NCI-H82 treated with DMSO at 0.1 percent for 48 hours (cell line): ENCODE measurements at regions not wholly inside any gene's neighbourhood (a gene's known extent, or its start where the extent isn't known, plus 50 kb on each side); places are given as distances from the start of the nearest gene placed in this dataset.
"Not testable (repeated sequence)": the region's sequence is repeated elsewhere in the genome, so short reads cannot be mapped to it uniquely, and the experiment has no call there.

Experiments
- DNase-seq: peaks from one replicate; lab custom pipeline; 2025; ENCODE audit not compliant: unreplicated experiment; lab: John Stamatoyannopoulos, UW

DNA sequence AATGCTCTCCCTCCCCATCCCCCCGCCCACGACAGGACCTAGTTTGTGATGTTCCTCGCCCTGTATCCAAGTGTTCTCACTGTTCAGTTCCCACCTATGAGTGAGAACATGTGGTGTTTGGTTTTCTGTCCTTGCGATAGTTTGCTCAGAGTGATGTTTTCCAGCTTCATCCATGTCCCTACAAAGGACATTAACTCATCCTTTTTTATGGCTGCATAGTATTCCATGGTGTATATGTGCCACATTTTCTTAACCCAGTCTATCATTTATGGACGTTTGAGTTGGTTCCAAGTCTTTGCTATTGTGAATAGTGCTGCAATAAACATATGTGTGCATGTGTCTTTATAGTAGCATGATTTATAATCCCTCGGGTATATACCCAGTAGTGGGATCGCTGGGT is 171.3 kb downstream of the HIPK3 start:
- not testable (repeated sequence) for DNase-seq

DNA sequence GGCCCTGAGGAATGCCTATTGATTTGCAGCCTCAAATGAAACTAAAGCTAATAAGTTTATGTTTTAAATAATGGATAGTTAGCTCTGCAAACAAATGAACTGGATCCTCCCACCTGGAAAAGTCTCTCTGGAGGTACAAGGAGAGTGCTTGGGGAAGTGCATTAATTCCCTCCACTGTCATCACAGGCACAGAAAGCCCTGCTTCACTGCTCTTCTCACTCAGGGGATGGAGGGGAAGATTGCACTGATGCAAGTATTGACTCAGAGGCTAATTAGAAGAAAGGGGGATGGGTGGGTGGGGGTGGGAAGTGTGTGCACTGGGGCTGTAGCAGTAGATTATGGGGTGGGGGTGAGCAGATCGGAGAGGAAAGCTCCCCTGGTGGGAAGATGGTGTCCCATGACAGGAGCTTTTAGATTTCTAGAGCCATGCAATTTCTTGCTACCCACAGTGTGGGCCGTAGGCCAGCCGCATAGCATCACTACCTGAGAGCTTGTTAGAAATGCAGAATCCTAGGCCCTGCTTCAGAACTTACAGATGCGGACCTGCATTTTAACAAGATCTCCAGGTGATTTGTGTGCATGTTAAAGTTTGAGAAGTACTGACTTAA is 163.9 kb downstream of the HIPK3 start:
- no peak for DNase-seq

DNA sequence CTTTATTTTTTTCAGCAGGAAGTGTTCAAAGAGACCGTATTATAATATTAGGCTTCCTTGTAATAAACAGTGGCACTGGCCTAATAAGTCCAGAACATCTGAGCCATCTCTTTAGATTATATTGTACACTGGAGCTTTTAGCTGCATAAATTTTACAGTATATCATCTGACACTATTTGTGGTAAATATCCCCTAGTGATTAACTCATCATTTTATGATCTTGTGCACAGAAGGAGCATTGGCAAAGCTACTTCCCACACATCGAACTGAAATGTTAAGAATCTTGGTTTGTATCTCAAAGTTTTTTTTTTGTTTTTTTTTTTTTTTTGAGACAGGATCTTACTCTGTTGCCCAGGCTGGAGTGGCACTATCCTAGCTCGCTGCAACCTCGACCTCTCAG is 162.7 kb downstream of the HIPK3 start:
- no peak for DNase-seq

DNA sequence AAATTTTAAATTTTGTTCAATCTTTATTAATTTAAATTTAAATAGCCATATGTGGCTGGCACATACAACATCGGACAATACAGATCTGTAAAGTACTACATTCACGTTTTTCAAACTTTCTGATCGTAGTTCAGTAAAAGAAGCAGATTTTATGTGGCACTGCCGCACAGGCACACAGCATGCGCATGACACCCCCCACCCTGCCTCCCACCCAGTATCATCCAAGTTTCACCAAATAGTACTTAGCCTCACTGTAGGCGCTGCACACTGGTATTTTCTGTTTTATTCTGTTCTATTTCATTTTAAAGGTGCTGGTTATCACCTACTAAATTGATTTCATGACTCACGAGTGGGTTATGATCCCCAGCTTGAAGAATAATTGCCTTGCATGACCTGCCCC is 159.9 kb downstream of the HIPK3 start:
- DNase-seq, result no peak

DNA sequence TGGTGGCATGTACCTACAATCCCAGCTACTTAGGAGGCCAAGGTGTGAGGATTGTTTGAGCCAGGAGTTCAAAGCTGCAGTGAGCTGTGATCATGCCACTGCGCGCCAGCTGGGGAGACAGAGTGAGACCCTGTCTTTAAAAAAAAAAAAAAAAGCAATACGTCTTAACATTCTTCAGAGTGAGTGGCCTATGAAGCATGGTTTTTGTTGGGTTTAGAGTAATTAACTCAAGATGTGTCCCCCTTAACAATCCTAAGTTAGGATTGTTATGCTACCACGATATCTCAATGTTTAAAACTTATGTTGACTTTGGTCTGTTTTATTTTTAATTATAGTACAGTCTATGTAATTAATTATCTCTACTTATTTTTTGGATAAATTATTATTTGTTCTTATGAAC is 156.1 kb downstream of the HIPK3 start:
- DNase-seq, result no peak

DNA sequence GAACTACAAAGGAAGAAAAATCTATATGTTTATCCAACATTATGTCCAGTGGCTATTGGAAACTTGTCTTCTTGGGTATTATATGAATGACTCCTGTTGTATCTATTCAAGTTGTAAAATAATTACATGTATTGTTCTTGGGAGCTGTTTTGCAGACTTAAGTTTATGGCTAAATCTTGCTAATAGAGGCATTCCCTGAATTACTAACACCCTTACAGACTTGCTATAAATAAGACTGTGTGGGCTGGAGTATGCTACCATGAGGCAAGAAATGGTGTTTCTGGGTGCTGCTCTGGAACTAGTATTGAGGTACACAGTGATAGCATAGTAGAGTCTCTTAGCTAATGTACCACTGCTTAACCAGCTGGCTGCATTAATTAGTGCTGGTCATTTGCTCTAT is 155.1 kb downstream of the HIPK3 start:
- no peak for DNase-seq

DNA sequence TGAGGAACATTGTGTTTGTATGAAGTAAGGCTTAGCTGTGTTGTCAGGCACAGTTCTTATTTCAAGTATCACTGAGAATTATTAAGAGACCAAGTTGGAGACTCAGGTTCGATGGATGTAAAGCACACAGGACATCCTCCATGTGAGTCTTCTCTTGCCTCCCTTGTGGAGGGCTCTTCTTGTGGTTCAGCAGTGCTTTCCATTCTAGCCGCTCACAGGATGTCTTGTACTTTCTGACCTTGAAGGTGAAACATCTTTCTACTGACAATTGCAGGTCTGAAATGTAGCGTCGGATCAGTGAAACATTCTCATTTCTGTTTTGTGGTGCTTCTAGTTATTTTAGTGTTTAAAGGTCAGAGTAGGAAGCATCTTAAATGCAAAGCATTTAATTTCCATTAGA is 154.6 kb downstream of the HIPK3 start:
- no peak for DNase-seq

DNA sequence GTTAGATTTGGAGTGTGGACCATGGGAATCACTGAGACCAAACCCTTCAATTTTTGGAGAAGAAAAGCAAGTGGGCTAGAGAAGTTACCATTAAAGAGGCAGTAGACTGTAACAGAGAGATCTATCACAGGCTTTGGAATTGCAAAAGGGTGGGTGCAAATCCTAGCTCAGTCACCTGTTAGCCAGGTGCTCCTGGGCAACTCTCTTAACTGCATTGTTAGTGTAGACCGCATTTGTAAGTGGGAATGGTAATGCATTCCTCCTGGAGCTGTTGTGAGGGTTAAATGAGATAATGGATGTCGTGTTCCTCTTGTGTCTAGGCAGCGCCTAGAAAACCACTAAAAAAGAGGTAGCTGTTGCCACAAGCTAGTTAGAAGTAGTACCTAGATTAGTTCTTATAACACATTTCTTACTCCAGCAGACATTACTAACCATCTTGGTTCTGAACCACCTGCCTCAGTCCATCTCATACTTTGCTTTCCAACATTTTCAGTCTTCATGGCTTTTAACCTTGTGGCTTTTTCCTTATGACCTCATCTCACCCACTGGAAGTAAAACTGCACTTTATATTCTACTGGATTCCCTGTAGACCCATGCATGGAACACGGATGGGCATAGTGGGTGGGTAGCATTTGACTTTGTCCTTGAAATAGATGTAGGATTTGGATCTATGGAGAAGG is 153.0 kb downstream of the HIPK3 start:
- DNase-seq, result no peak
